GM12878 (cell line): ENCODE measurements at regions not wholly inside any gene's neighbourhood (a gene's known extent, or its start where the extent isn't known, plus 50 kb on each side); places are given as distances from the start of the nearest gene placed in this dataset.

Experiments
- ATAC-seq: fragments of 200-7000 bp; cut with Tn5 transposase; 3 replicates; pipeline ENCODE4 v1.9.1; 2020; ENCODE audit warnings: mild to moderate bottlenecking, moderate library complexity
- BruUV-seq: library from RNA; stranded (reverse); fragments of 400-500 nt; replicated peaks from 2 replicates; lab custom pipeline; 2021; lab: Mats Ljungman, UMichigan
- CTCF ChIA-PET: fragments of 300-600 bp; sonication (Branson Sonifier 250); formaldehyde crosslinking; extraction: SDS; loops from one replicate; lab custom pipeline; 2021; ENCODE audit warnings: inconsistent platforms; lab: Yijun Ruan, JAX
- POLR2A ChIA-PET: fragments of 350-600 bp; formaldehyde crosslinking; extraction: SDS; loops from one replicate; lab custom pipeline; 2021; ENCODE audit warnings: inconsistent platforms; lab: Charles Lee
- RAD21 ChIA-PET: fragments of 300-600 bp; sonication (Branson Sonifier 250); formaldehyde crosslinking; loops from one replicate; lab custom pipeline; 2023; ENCODE audit warnings: antibody characterized with exemption; ENCODE audit not compliant: unreplicated experiment; lab: Charles Lee
- SMC1A ChIA-PET: fragments of 300-600 bp; sonication (Branson Sonifier 250); formaldehyde crosslinking; loops from one replicate; lab custom pipeline; 2023; ENCODE audit not compliant: unreplicated experiment, uncharacterized antibody; lab: Charles Lee
- DNase-seq: peaks from one replicate; pipeline ENCODE4 v3.0.0-alpha.2; 2011; ENCODE audit warnings: low read depth, low spot score
- FAIRE-seq: peaks from 3 replicates; lab custom pipeline; 2011; peaks lifted over from hg19 to GRCh38; lab: Jason Lieb, UNC
- H2AFZ ChIP-seq: 2 replicates; pipeline ENCODE4 v1.6.0; 2011; ENCODE audit warnings: low read depth, low read length, control low read depth; ENCODE audit not compliant: control insufficient read depth
- H3K27ac ChIP-seq: 2 replicates; pipeline ENCODE4 v1.5.1; 2011; ENCODE audit warnings: control low read depth; ENCODE audit not compliant: control insufficient read depth, insufficient read depth
- H3K27me3 ChIP-seq, 2 experiments: replicated peaks in 1 of 2; 2 replicates each; pipeline versions ENCODE4 v1.6.0 to v1.6.1; 2011; ENCODE audit warnings: low read length in 1 of 2; ENCODE audit not compliant: control insufficient read depth in 2 of 2, insufficient read depth in 2 of 2
- H3K36me3 ChIP-seq, 2 experiments: 2 replicates each; pipeline ENCODE4 v1.5.1; 2011; ENCODE audit warnings: low read length in 1 of 2; ENCODE audit not compliant: control insufficient read depth in 2 of 2, insufficient read depth in 2 of 2
- H3K4me1 ChIP-seq: 2 replicates; pipeline ENCODE4 v1.6.1; 2011; ENCODE audit warnings: mild to moderate bottlenecking, low read length, moderate library complexity, mixed read lengths; ENCODE audit not compliant: control insufficient read depth, insufficient read depth
- H3K4me2 ChIP-seq: 2 replicates; pipeline ENCODE4 v1.6.0; 2011; ENCODE audit warnings: control low read depth; ENCODE audit not compliant: control insufficient read depth, insufficient read depth
- H3K4me3 ChIP-seq: fragments of 200-600 bp; sonication (generic); 2 replicates; pipeline ENCODE4 v1.5.1; 2016
- H3K79me2 ChIP-seq: 2 replicates; pipeline ENCODE4 v1.6.0; 2011; ENCODE audit warnings: low read length; ENCODE audit not compliant: control insufficient read depth, insufficient read depth
- H3K9ac ChIP-seq: 2 replicates; pipeline ENCODE4 v1.8.0; 2011; ENCODE audit warnings: low read length, control low read depth, mixed read lengths; ENCODE audit not compliant: control insufficient read depth, insufficient read depth
- H3K9me3 ChIP-seq: replicated peaks from 3 replicates; pipeline ENCODE4 v1.5.1; 2011; ENCODE audit warnings: mild to moderate bottlenecking, low read length; ENCODE audit not compliant: control insufficient read depth, insufficient read depth
- H4K20me1 ChIP-seq: 2 replicates; pipeline ENCODE4 v1.6.0; 2011; ENCODE audit not compliant: control insufficient read depth, insufficient read depth
- CBX5 ChIP-seq: sonication (generic); IDR thresholded peaks from 2 replicates; pipeline ENCODE4 v1.6.1; 2016; ENCODE audit warnings: low read depth, moderate library complexity, mild to moderate bottlenecking, inconsistent platforms
- CREM ChIP-seq: IDR thresholded peaks from 2 replicates; pipeline ENCODE4 v1.6.1; 2014; ENCODE audit warnings: antibody characterized with exemption, low read depth
- LARP7 ChIP-seq: fragments of 450-650 bp; IDR thresholded peaks from 2 replicates; pipeline ENCODE4 v1.6.1; 2017; ENCODE audit warnings: mild to moderate bottlenecking
- RAD21 ChIP-seq: IDR thresholded peaks from 2 replicates; pipeline ENCODE4 v1.6.1; 2011; ENCODE audit warnings: mild to moderate bottlenecking, low read depth, low read length, moderate library complexity; ENCODE audit not compliant: insufficient read depth
- RAD51 ChIP-seq: fragments of 450-650 bp; IDR thresholded peaks from 2 replicates; pipeline ENCODE4 v1.6.1; 2016; ENCODE audit warnings: moderate library complexity, mild to moderate bottlenecking, inconsistent platforms
- SIX5 ChIP-seq: IDR thresholded peaks from 2 replicates; pipeline ENCODE4 v1.6.1; 2011; ENCODE audit warnings: mild to moderate bottlenecking, low read depth, low read length, moderate library complexity; ENCODE audit not compliant: severe bottlenecking
- SMARCA5 ChIP-seq: fragments of 450-650 bp; IDR thresholded peaks from 2 replicates; pipeline ENCODE4 v1.6.1; 2017; ENCODE audit warnings: mild to moderate bottlenecking
- TBL1XR1 ChIP-seq: IDR thresholded peaks from 2 replicates; pipeline ENCODE4 v1.6.1; 2012; ENCODE audit warnings: low read depth, low read length, improper control_type of control experiment
- ZBED1 ChIP-seq: IDR thresholded peaks from 2 replicates; pipeline ENCODE4 v1.6.1; 2016; ENCODE audit warnings: borderline replicate concordance
- ZNF217 ChIP-seq: fragments of 450-650 bp; IDR thresholded peaks from 2 replicates; pipeline ENCODE4 v1.6.1; 2017; ENCODE audit warnings: antibody characterized with exemption, mild to moderate bottlenecking
- ZNF622 ChIP-seq: fragments of 450-650 bp; IDR thresholded peaks from 2 replicates; pipeline ENCODE4 v1.6.1; 2017; ENCODE audit warnings: mild to moderate bottlenecking, inconsistent platforms
- ZSCAN29 ChIP-seq: fragments of 450-650 bp; IDR thresholded peaks from 2 replicates; pipeline ENCODE4 v1.6.1; 2017; ENCODE audit warnings: mild to moderate bottlenecking, moderate library complexity
- WGBS: methylation state at CpG from one replicate; pipeline ENCODE4 v1.1.6; 2016; ENCODE audit warnings: low lambda C conversion rate; ENCODE audit not compliant: insufficient replicate concordance, insufficient coverage; ENCODE audit errors: missing lambda C conversion rate; 5-methylcytosine and 5-hydroxymethylcytosine counted together
- in situ Hi-C: fragments of 300-500 bp; cut with MboI; formaldehyde crosslinking; loops from 9 replicates; pipeline ENCODE4 v1.14.3; 2018; ENCODE audit warnings: mixed read lengths
- intact Hi-C: fragments of 100-400 bp; cut with micrococcal nuclease; formaldehyde crosslinking; loops from one replicate; pipeline ENCODE4 v1.14.2; 2022; ENCODE audit not compliant: unreplicated experiment
- TF ChIP-seq, protein P1 (sequence below): IDR thresholded peaks from 2 replicates; pipeline ENCODE4 v1.6.1; 2012; ENCODE audit warnings: low read length, inconsistent platforms
- TF ChIP-seq, protein P2 (sequence below): IDR thresholded peaks from 2 replicates; pipeline ENCODE4 v1.6.1; 2012; ENCODE audit warnings: improper control_type of control experiment, low read depth, low read length; ENCODE audit not compliant: insufficient replicate concordance
- TF ChIP-seq, protein P3 (sequence below): fragments of 450-650 bp; IDR thresholded peaks from 2 replicates; pipeline ENCODE4 v1.6.1; 2017; ENCODE audit warnings: borderline replicate concordance
- TF ChIP-seq, protein P4 (sequence below): fragments of 450-650 bp; IDR thresholded peaks from 2 replicates; pipeline ENCODE4 v1.6.1; 2014; ENCODE audit warnings: mild to moderate bottlenecking

DNA sequence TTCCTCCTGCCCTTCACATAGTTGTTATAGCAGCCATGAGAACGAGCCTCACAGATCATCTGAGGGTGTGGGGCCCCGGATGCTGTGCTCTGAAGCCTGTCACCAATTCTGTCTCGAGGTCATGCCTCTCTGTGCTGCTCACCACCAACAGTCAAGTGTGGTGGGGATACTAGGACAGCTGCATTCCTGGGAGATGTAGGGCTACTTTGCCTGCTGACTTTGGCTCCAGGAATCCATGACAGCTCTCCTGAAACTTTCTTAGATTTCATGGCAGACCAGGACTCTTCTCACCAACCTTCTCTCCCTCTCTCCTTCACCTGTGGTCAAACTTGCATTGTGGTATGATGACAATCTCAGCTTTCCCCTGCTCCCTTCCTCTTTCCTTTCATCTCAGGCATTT is 395.9 kb downstream of the PSAT1 start:
- ChIA-PET POLR2A (no interaction called here), SMC1A (interaction anchor here (1.6 kb wide), 1 partner anchor 30 kb away, joined by 3 read pairs; no protein-coding TSS in a partner anchor), RAD21 (no interaction called here), CTCF (no interaction called here)
- H2AFZ ChIP-seq = no peak overlapping the region
- 7% methylated on average over 3 of the region's 3 CpGs for WGBS
- H3K4me3 ChIP-seq = no peak overlapping the region
- no peaks in the 10 kb centered on the region for H4K20me1 ChIP-seq
- no peak overlapping the region for H3K9ac ChIP-seq
- no TSS peak for BruUV-seq
- H3K4me1 ChIP-seq = no peaks in the 10 kb centered on the region
- no peaks in the 10 kb centered on the region for H3K9me3 ChIP-seq
- no peaks in the 10 kb centered on the region for H3K36me3 ChIP-seq
- DNase-seq (no peak), FAIRE-seq (no peak), ATAC-seq (no peak)
- H3K79me2 ChIP-seq = no peaks in the 10 kb centered on the region
- H3K4me2 ChIP-seq = no peak overlapping the region
- no peak for TF ChIP-seq ZBED1
- TF ChIP-seq, protein P1, sequence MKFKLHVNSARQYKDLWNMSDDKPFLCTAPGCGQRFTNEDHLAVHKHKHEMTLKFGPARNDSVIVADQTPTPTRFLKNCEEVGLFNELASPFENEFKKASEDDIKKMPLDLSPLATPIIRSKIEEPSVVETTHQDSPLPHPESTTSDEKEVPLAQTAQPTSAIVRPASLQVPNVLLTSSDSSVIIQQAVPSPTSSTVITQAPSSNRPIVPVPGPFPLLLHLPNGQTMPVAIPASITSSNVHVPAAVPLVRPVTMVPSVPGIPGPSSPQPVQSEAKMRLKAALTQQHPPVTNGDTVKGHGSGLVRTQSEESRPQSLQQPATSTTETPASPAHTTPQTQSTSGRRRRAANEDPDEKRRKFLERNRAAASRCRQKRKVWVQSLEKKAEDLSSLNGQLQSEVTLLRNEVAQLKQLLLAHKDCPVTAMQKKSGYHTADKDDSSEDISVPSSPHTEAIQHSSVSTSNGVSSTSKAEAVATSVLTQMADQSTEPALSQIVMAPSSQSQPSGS = no peak
- no peak for TF ChIP-seq TBL1XR1
- no peak for TF ChIP-seq CBX5
- TF ChIP-seq ZNF622 = no peak
- no peak for TF ChIP-seq ZNF217
- no peak for TF ChIP-seq SIX5
- no peak for TF ChIP-seq RAD21
- TF ChIP-seq, protein P2, sequence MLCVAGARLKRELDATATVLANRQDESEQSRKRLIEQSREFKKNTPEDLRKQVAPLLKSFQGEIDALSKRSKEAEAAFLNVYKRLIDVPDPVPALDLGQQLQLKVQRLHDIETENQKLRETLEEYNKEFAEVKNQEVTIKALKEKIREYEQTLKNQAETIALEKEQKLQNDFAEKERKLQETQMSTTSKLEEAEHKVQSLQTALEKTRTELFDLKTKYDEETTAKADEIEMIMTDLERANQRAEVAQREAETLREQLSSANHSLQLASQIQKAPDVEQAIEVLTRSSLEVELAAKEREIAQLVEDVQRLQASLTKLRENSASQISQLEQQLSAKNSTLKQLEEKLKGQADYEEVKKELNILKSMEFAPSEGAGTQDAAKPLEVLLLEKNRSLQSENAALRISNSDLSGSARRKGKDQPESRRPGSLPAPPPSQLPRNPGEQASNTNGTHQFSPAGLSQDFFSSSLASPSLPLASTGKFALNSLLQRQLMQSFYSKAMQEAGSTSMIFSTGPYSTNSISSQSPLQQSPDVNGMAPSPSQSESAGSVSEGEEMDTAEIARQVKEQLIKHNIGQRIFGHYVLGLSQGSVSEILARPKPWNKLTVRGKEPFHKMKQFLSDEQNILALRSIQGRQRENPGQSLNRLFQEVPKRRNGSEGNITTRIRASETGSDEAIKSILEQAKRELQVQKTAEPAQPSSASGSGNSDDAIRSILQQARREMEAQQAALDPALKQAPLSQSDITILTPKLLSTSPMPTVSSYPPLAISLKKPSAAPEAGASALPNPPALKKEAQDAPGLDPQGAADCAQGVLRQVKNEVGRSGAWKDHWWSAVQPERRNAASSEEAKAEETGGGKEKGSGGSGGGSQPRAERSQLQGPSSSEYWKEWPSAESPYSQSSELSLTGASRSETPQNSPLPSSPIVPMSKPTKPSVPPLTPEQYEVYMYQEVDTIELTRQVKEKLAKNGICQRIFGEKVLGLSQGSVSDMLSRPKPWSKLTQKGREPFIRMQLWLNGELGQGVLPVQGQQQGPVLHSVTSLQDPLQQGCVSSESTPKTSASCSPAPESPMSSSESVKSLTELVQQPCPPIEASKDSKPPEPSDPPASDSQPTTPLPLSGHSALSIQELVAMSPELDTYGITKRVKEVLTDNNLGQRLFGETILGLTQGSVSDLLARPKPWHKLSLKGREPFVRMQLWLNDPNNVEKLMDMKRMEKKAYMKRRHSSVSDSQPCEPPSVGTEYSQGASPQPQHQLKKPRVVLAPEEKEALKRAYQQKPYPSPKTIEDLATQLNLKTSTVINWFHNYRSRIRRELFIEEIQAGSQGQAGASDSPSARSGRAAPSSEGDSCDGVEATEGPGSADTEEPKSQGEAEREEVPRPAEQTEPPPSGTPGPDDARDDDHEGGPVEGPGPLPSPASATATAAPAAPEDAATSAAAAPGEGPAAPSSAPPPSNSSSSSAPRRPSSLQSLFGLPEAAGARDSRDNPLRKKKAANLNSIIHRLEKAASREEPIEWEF = no peak
- TF ChIP-seq, protein P3, sequence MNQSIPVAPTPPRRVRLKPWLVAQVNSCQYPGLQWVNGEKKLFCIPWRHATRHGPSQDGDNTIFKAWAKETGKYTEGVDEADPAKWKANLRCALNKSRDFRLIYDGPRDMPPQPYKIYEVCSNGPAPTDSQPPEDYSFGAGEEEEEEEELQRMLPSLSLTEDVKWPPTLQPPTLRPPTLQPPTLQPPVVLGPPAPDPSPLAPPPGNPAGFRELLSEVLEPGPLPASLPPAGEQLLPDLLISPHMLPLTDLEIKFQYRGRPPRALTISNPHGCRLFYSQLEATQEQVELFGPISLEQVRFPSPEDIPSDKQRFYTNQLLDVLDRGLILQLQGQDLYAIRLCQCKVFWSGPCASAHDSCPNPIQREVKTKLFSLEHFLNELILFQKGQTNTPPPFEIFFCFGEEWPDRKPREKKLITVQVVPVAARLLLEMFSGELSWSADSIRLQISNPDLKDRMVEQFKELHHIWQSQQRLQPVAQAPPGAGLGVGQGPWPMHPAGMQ = no peak
- no peak for TF ChIP-seq CREM
- TF ChIP-seq, protein P4, sequence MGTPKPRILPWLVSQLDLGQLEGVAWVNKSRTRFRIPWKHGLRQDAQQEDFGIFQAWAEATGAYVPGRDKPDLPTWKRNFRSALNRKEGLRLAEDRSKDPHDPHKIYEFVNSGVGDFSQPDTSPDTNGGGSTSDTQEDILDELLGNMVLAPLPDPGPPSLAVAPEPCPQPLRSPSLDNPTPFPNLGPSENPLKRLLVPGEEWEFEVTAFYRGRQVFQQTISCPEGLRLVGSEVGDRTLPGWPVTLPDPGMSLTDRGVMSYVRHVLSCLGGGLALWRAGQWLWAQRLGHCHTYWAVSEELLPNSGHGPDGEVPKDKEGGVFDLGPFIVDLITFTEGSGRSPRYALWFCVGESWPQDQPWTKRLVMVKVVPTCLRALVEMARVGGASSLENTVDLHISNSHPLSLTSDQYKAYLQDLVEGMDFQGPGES = no peak
- TF ChIP-seq RAD51 = no peak
- no peak for TF ChIP-seq SMARCA5
- no peak for TF ChIP-seq ZSCAN29
- no peak for TF ChIP-seq LARP7
- no peak overlapping the region for H3K27ac ChIP-seq
- in situ Hi-C loops = no loop called here
- no peaks in the 10 kb centered on the region for H3K27me3 ChIP-seq
- intact Hi-C loops = no loop called here
